Left hindlimb (tissue), 1 donor: ENCODE measurements at regions not wholly inside any gene's neighbourhood (a gene's known extent, or its start where the extent isn't known, plus 50 kb on each side); places are given as distances from the start of the nearest gene placed in this dataset.
"Not testable (repeated sequence)": the region's sequence is repeated elsewhere in the genome, so short reads cannot be mapped to it uniquely, and the experiment has no call there.

Experiments
- DNase-seq: peaks from one replicate; pipeline ENCODE4 v3.0.0-alpha.2; 2018

DNA sequence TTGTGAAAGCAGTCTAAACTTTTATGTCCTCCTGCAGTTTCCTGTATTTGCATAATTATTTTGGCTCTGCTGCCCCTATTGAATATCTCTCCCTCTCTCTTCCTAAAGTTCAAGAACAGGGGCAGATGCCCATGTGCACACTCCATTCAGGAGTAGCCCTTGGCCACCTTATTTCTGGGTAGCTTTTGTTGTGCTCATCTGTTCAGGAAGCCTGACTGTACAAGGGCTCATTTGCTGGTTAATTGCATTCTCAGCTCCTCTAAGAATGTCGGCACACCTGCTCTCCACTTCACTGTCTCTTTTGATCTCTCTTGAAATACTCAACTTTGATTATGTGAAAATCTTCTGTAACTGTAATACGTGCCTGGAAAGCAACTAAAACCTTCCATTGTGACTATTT is 1378.8 kb upstream of the CDH8 start:
- DNase-seq = no peak

DNA sequence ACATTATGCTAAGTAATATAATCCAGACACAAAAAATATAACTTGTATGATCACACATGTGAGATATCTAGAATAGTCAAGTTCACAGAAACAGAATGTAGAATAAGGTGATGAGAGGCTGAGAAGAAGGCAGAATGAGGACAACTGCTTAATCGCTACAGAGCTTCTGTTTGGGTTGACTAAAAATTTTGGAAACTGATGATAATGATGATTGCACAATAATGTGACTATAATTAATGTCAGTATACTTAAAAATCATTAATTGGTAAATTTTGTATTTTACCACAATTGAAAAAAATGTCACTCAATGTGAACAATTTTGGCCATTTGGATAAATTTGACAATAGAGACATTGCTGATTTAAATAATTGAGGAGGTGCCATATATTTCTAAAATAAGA is 1374.4 kb upstream of the CDH8 start:
- no peak for DNase-seq

DNA sequence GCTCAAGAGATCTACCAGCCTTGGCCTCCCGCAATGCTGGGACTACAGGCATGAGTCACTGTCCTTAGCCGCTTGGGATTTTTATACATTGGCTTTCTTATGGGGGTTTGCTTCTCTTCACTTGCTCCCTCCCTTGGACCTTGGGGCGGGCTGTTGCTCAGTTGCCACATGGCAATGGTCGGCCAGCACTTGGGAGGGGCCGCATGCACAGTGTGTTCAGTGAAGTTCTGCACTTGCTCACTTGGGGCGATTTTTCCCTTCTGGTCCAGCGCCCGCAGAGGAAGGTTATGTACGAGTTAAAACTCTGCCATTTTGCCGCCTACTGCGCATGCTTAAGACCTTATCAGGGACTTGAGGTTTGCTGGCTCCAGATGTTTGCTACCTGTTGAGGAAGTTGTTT is 1367.6 kb upstream of the CDH8 start:
- no peak for DNase-seq

- DNase-seq = not testable (repeated sequence)
Measured at GRCh38 chr16:63388277-63388676, 1352.0 kb upstream of the CDH8 start.

DNA sequence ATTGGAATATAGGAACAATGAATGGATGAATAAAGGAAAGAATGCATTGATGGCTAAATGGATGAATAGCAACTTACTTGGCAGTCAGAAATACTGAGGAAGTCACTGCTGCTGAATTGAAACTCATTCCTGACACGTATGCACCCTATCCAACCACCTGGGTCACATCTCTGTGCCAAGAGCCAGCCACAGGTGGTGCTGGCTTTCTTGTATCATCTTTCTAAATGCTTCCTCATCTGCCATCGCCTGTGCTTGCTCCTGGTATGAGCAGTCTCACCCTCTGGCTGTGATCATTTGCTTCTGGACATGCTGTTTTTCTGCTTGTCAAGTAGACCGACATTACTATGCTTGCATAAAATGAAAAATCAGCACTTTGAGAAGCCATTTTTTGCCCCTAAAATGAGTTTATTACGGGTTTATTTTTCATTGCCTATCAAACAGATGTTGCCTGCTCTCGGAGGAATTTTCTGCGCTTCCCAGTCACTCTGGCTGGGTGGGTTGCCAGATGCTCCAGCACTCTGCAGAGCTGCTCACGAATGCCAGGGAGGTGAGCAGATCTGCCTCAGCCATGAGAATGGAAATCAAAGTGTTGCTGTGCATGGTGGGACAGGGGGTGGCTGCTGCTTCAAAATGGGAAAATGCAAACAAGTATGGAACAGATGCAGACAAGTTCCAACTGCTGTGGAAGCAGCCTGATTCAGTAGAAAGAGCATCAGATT is 1349.6 kb upstream of the CDH8 start:
- DNase-seq = no peak

DNA sequence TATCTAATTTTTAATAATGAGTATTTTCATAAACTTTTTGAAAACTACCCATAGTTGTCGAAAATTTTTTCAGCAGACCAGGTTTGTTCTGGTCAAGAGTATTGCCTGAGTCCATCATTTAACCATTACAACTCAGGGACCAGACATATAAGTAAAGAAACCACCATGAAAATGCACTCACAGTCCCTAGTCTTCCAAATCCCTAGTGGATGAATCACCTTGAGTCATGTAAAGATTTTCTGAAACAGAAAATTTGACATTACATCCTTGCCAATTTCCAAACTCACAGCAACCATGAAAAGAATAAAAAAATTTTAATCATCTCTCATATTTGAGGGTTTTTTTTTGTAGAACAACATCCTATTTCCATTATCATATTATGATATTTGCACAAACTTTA is 1337.5 kb upstream of the CDH8 start:
- DNase-seq = no peak

- no peak for DNase-seq
Measured at GRCh38 chr16:63372815-63373214, 1336.6 kb upstream of the CDH8 start.

- no peak for DNase-seq
Measured at GRCh38 chr16:63372283-63372682, 1336.0 kb upstream of the CDH8 start.

- no peak for DNase-seq
Measured at GRCh38 chr16:63365649-63366304, 1329.5 kb upstream of the CDH8 start.

GRCh38 chr16:63363738-63364137 is 1327.5 kb upstream of the CDH8 start:
- no peak for DNase-seq

- DNase-seq = no peak
Measured at GRCh38 chr16:63361032-63361624, 1324.9 kb upstream of the CDH8 start.

- no peak for DNase-seq
Measured at GRCh38 chr16:63349961-63350360, 1313.7 kb upstream of the CDH8 start.

GRCh38 chr16:63346000-63346399 is 1309.8 kb upstream of the CDH8 start:
- no peak for DNase-seq

GRCh38 chr16:63337264-63337663 is 1301.0 kb upstream of the CDH8 start:
- no peak for DNase-seq

GRCh38 chr16:63331111-63331510 is 1294.9 kb upstream of the CDH8 start:
- no peak for DNase-seq

DNA sequence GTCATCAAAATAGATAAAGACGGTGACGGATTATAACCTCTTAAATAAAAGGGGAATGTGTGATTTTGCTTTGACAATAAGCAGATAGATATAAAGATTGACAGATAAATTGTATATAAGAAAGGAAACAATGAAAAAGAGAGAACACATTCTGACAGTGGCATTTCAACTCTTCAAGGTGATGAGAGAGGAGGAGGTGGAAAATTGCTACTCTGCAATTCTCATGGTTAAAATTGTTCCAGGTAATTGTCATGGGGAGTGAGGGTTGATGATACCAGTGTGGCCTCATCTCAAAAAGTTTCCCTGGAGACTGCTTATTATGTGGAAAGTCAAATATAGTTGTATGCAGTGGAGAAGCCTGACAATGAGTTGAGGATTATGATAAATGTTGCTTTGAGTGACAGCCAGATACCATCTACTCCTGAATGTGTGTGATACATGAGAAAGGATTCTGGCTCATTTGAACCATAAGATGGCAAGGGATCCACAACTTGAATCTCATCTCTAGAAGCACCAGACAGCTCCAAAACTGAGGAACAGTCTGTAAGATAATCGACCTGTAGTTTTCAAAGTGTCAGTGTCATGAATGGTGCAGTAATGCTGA is 1290.6 kb upstream of the CDH8 start:
- DNase-seq = no peak

DNA sequence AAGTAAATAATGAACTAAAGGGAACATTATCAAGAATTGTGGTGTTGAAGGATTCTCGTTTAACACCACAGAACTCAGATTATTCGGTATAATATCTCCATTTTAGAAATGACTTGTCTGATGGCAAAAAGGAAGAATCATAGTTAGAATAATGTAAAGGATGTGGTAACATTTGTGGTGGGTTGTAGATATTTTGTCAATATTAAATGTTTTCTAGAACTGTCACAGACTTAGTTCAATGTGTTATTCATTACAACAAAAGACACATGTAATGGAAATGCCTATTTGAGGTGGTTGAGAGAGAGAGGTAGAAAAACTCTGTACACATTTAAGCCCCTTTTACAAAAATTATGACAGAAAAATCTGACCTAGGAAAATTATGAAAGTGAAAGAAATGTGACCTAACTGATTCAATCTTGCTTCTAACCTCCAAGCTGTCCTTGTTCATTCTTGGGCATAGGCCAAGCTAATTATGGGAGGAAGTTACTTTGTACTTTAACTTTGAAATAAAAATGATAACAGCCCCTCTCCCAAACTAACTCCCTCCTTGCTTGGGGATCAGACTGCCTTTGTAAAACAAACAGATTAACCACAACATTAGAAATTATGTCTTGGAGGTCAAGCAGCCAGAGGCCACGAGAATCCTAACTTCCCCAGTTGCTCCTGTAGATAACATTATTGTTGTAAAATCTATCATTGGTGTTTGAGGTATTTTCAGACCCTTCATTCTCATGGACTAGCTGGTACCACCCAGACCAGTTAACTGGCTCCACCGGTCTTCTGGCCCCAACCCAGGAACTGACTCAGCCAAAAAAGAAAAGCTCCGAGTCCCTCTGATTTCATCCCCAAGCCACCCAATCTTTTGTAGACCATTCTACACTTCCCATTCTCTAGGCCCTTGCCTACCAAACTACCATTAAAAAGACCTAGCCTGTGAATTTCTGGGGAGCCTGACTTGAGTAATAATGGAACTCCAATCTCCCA is 1287.8 kb upstream of the CDH8 start:
- DNase-seq = no peak

- no peak for DNase-seq
Measured at GRCh38 chr16:63323055-63323454, 1286.8 kb upstream of the CDH8 start.

- DNase-seq = no peak
Measured at GRCh38 chr16:63315229-63315628, 1279.0 kb upstream of the CDH8 start.

DNA sequence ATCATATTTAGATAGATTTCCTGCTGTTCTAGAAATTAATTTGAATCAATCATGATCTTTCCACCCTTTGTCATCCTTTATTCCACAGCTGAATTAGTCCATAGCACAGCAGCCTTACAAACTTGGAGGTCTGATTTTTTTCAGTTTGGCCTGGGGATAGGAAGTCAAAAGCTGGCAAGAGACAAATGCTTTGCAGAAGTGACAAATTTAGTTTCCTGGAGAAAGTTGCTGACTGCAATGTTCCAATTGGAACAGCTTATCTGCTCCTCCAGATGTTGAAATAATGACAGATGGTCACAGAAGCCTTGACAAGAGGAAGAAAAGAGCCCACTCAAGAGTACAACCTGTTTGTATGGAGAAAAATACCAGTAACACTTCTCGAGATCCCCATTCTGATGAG is 1276.1 kb upstream of the CDH8 start:
- no peak for DNase-seq

DNA sequence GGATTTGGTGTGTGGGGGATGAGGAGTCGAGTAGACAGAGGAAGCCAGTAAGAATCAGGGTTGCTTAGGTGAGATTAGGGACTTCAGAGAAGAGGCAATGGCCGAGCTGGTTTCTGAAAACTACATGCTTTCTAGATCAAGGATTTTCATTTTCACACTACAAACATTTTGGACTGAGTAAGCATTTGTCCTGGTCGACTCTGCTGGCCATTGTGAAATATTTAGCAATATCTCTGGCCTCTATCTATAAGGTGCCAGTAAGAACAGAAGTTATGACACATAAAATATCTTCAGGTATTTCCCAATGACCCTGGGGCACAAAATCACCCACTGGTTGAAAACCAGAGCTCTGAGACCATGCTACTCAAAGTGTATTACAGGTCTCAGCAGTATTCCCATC is 1275.1 kb upstream of the CDH8 start:
- no peak for DNase-seq

- no peak for DNase-seq
Measured at GRCh38 chr16:63302811-63303210, 1266.6 kb upstream of the CDH8 start.

GRCh38 chr16:63301349-63301748 is 1265.1 kb upstream of the CDH8 start:
- DNase-seq = no peak
